Vagina (tissue), 2 donors: ENCODE measurements at regions not wholly inside any gene's neighbourhood (a gene's known extent, or its start where the extent isn't known, plus 50 kb on each side); places are given as distances from the start of the nearest gene placed in this dataset.

Experiments used
- DNase-seq, 2 donors: peaks; one replicate each; pipeline ENCODE4 v3.0.0-alpha.2; 2017; ENCODE audit errors: extremely low spot score in 2 of 2
- H3K27ac ChIP-seq: fragments of 200-600 bp; sonication (generic); one replicate; pipeline ENCODE4 v1.5.1; 2019
- H3K27me3 ChIP-seq: fragments of 200-600 bp; sonication (generic); one replicate; pipeline ENCODE4 v1.5.1; 2019
- H3K36me3 ChIP-seq, 2 donors: fragments of 200-600 bp; sonication (generic); one replicate each; pipeline ENCODE4 v1.5.1; 2017 to 2019
- H3K4me1 ChIP-seq: fragments of 200-600 bp; sonication (generic); one replicate; pipeline ENCODE4 v1.5.1; 2019
- H3K4me3 ChIP-seq, 2 donors: fragments of 200-600 bp; sonication (generic); 1 replicate in 1 of 2; 2 replicates in 1 of 2; pipeline ENCODE4 v1.5.1; 2016 to 2019
- H3K9me3 ChIP-seq: fragments of 200-600 bp; sonication (generic); one replicate; pipeline ENCODE4 v1.5.1; 2019
- POLR2A ChIP-seq, 2 donors: fragments of 450-650 bp; IDR thresholded peaks; one replicate each; pipeline ENCODE4 v1.6.1; 2017; ENCODE audit warnings: antibody characterized with exemption in 2 of 2, mild to moderate bottlenecking in 2 of 2, moderate library complexity in 2 of 2
- POLR2AphosphoS5 ChIP-seq, 2 donors: sonication (generic); formaldehyde crosslinking; IDR thresholded peaks; one replicate each; pipeline ENCODE4 v1.9.0; 2017; ENCODE audit warnings: antibody characterized with exemption in 2 of 2, mild to moderate bottlenecking in 2 of 2, low read depth in 1 of 2; ENCODE audit not compliant: insufficient read depth in 1 of 2
- intact Hi-C: fragments of 100-400 bp; cut with DNase I; formaldehyde crosslinking; loops from one replicate; pipeline ENCODE4 v1.15.1; 2023
- TF ChIP-seq, protein P1 (sequence below), 3 experiments: fragments of 450-650 bp in 2 of 3; fragments of 200-600 bp in 1 of 3; sonication (generic) in 1 of 3; IDR thresholded peaks; one replicate each; pipeline ENCODE4 v1.5.1; 2017 to 2019; ENCODE audit warnings: antibody characterized with exemption in 3 of 3, mild to moderate bottlenecking in 2 of 3, moderate library complexity in 2 of 3

DNA sequence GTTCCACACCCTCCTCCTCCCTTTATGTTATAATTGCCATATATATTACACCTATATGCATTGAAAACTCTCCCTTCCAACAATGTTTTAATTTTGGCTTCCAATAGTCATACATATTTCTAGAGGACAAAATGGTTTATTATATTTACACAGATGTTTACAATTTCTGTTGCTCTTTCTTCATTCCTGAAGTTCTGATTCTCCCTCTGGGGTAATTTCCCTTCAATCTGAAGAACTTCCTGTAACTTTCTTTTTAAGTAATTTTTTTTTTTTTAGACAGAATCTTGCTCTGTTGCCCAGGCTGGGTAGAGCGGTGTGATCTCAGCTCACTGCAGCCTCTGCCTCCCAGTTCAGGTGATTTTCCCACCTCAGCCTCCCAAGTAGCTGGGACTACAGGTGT lies 173.0 kb upstream of the MAP1B start:
- DNase-seq: no peak
- intact Hi-C loops: no loop called here
- H3K4me1 ChIP-seq: peaks cover 14% of the 10 kb centered on the region
- no peaks in the 10 kb centered on the region for H3K9me3 ChIP-seq
- H3K27ac ChIP-seq: no peak overlapping the region
- TF ChIP-seq, protein P1, sequence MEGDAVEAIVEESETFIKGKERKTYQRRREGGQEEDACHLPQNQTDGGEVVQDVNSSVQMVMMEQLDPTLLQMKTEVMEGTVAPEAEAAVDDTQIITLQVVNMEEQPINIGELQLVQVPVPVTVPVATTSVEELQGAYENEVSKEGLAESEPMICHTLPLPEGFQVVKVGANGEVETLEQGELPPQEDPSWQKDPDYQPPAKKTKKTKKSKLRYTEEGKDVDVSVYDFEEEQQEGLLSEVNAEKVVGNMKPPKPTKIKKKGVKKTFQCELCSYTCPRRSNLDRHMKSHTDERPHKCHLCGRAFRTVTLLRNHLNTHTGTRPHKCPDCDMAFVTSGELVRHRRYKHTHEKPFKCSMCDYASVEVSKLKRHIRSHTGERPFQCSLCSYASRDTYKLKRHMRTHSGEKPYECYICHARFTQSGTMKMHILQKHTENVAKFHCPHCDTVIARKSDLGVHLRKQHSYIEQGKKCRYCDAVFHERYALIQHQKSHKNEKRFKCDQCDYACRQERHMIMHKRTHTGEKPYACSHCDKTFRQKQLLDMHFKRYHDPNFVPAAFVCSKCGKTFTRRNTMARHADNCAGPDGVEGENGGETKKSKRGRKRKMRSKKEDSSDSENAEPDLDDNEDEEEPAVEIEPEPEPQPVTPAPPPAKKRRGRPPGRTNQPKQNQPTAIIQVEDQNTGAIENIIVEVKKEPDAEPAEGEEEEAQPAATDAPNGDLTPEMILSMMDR (IDR thresholded peaks at IDR 0.05): no peak
- TF ChIP-seq POLR2A (IDR thresholded peaks at IDR 0.05): no peak
- H3K4me3 ChIP-seq: no peak overlapping the region
- no peaks in the 10 kb centered on the region for H3K36me3 ChIP-seq
- no peaks in the 10 kb centered on the region for H3K27me3 ChIP-seq

DNA sequence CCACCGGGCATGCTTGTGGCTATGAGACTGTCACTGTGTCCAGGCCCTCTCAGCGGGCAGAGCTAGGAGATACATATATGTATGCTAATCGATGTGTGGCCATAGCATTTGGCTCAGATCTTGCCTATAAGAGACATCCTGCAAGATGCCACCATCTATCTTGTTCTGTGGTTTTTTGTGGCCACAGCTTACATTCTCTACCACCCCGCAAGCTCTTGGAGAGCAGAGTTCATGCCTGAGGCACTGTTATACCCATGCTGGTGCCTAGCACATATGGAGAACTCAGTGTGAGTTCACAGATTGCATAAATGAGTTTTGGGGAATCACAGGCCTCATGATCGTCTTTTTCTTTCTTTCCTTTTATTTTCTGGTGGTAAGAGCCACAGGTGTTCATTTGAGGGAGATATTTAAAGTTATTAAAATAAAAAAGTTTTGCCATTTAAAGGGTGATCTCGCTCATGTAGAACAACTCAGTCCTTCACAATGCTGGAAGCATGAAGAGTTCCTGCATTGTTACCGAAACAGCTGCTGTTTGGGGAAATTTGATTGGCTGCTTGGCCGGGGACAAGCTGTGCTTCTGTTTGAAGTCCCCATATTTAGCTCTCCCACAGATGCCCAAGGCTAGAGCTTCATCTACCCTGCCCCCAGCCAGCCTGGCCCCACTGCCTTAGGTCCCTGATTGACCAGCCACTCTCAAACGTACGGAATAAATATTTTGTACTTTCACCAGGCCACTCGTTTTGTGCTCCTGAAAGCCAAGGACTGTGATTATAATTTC lies 169.2 kb upstream of the MAP1B start:
- H3K27ac ChIP-seq: no peak overlapping the region
- no peak for DNase-seq
- intact Hi-C loops: no loop called here
- H3K4me3 ChIP-seq: no peak overlapping the region
- H3K36me3 ChIP-seq: no peaks in the 10 kb centered on the region
- H3K27me3 ChIP-seq: no peaks in the 10 kb centered on the region
- peaks cover 11% of the 10 kb centered on the region for H3K4me1 ChIP-seq
- TF ChIP-seq, protein P1 (IDR thresholded peaks at IDR 0.05): no peak
- no peak for TF ChIP-seq POLR2AphosphoS5 (IDR thresholded peaks at IDR 0.05; ENCODE audit: insufficient read depth in 1 of 2, low read depth in 1 of 2)
- no peak for TF ChIP-seq POLR2A (IDR thresholded peaks at IDR 0.05)
- H3K9me3 ChIP-seq: no peaks in the 10 kb centered on the region

DNA sequence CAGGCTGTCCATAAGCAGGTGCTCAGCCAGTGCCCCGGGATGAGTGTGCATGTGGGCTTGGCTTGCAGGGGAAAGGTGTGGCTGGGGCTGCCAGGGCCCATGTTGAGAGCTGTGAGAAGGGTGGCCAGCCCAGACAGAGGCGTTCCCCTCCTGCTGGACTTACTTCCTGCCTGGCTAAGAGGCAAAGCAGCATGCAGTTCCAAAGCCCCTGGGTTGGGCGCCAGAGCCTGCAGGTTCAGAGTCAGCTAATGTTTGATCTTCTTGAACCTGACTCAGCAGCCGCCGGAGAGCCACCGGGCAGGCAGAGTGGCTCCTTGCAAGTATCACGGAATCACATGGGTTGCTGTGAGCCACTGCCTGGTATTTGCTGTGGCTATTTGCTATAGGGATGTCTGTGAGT lies 168.4 kb upstream of the MAP1B start:
- no peak overlapping the region for H3K27ac ChIP-seq
- H3K27me3 ChIP-seq: no peaks in the 10 kb centered on the region
- no peak for TF ChIP-seq POLR2A (IDR thresholded peaks at IDR 0.05)
- TF ChIP-seq POLR2AphosphoS5 (IDR thresholded peaks at IDR 0.05; ENCODE audit: insufficient read depth in 1 of 2, low read depth in 1 of 2): no peak
- TF ChIP-seq, protein P1 (IDR thresholded peaks at IDR 0.05): no peak
- peaks cover 9% of the 10 kb centered on the region for H3K4me1 ChIP-seq
- intact Hi-C loops: no loop called here
- H3K9me3 ChIP-seq: no peaks in the 10 kb centered on the region
- no peak overlapping the region for H3K4me3 ChIP-seq
- no peaks in the 10 kb centered on the region for H3K36me3 ChIP-seq
- no peak for DNase-seq

DNA sequence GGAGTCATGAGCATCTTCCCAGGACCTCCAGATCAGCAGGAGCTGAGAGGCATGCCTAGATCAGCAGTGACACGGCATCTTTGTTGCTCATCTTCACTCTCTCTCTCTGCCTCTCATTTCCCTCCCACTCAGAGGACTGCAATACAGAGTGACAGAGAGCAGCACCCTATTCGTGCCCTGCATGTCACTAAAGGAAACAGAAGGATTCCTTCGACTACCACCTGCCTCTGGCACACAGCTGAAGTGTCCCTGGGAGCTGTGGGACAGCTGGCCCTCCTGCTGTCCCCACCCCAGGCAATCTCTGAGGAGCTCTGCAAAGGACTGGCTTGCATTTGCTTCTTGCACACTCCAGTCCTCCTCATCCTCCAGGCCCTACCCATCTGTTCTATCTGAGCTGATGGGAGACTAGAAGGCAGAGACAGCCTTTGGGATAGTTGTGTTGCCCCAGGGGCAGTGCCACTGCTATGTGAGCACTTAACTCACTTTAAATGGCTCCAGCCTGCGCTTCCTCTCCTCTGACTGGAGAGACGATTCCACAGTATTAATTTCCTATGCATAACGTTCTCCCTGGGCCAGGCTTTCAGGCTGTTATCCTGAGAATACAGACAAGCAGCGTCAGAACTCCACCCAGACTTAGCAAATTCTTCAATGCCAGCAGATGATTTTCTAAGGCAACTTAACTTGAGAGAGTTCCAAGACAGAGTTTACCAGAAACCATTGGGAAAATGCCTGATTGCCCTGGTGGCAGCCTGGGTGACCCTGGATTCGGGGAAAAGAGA lies 167.6 kb upstream of the MAP1B start:
- H3K9me3 ChIP-seq: no peaks in the 10 kb centered on the region
- no peaks in the 10 kb centered on the region for H3K36me3 ChIP-seq
- no peak overlapping the region for H3K27ac ChIP-seq
- intact Hi-C loops: no loop called here
- TF ChIP-seq, protein P1 (IDR thresholded peaks at IDR 0.05): no peak
- TF ChIP-seq POLR2A (IDR thresholded peaks at IDR 0.05) (no peak), POLR2AphosphoS5 (IDR thresholded peaks at IDR 0.05; ENCODE audit: insufficient read depth in 1 of 2, low read depth in 1 of 2) (no peak)
- no peaks in the 10 kb centered on the region for H3K27me3 ChIP-seq
- peaks cover 9% of the 10 kb centered on the region for H3K4me1 ChIP-seq
- no peak overlapping the region for H3K4me3 ChIP-seq
- no peak for DNase-seq

DNA sequence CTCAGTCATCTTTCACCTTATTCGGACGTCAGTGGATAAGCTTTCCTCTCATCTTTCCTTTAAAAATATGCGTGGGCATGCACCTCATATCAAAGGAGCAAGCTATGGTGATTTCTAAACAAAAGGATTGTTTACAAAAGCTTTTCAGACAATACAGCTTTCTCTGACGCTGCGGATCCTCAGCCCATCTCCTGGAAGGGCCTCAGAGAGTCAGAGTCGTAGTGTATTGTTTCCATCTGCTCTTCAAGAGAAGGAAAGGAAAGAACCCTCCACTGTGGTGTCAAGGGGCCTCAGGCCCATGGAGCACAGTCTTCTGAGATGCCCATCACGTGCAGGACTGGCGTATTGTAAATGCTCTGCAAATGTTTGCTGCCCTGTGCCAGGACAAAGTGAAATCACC lies 163.4 kb upstream of the MAP1B start:
- Histone ChIP-seq H3K27ac (no peak overlapping the region), H3K4me1 (peaks cover 9% of the 10 kb centered on the region), H3K4me3 (no peak overlapping the region), H3K27me3 (no peaks in the 10 kb centered on the region), H3K36me3 (no peaks in the 10 kb centered on the region), H3K9me3 (no peaks in the 10 kb centered on the region)
- TF ChIP-seq POLR2AphosphoS5 (IDR thresholded peaks at IDR 0.05; ENCODE audit: insufficient read depth in 1 of 2, low read depth in 1 of 2) (no peak), POLR2A (IDR thresholded peaks at IDR 0.05) (no peak)
- TF ChIP-seq, protein P1 (IDR thresholded peaks at IDR 0.05): no peak
- intact Hi-C loops: no loop called here
- no peak for DNase-seq
